Heart left ventricle (tissue), 16 donors: ENCODE measurements at regions not wholly inside any gene's neighbourhood (a gene's known extent, or its start where the extent isn't known, plus 50 kb on each side); places are given as distances from the start of the nearest gene placed in this dataset.
A peak's percentile ranks its signal among the peaks of the same experiment; 100 is the strongest.

ENCODE experiments used
- ATAC-seq, 4 donors: fragments of 200-7000 bp; cut with Tn5 transposase; one replicate each; pipeline ENCODE4 v1.9.1; 2020 to 2022; ENCODE audit warnings: moderate library complexity in 4 of 4, mild to moderate bottlenecking in 3 of 4, moderate number of reproducible peaks in 1 of 4
- DNase-seq, 5 donors: peaks; one replicate each; pipeline ENCODE4 v3.0.0-alpha.2; 2020
- H3K27ac ChIP-seq, 12 donors: fragments of 200-600 bp; sonication (generic) in 4 of 12; one replicate each; pipeline versions ENCODE4 v1.5.0 to v1.8.0; 2016 to 2022; ENCODE audit warnings: mild to moderate bottlenecking in 2 of 12
- H3K27me3 ChIP-seq, 9 donors: fragments of 200-600 bp; sonication (generic) in 2 of 9; one replicate each; pipeline versions ENCODE4 v1.5.1 to v1.8.0; 2016 to 2022; ENCODE audit warnings: mild to moderate bottlenecking in 3 of 9
- H3K36me3 ChIP-seq, 9 donors: fragments of 200-600 bp; sonication (generic) in 2 of 9; one replicate each; pipeline versions ENCODE4 v1.5.0 to v1.8.0; 2018 to 2022; ENCODE audit warnings: mild to moderate bottlenecking in 2 of 9
- H3K4me1 ChIP-seq, 12 donors: fragments of 200-600 bp; sonication (generic) in 4 of 12; one replicate each; pipeline versions ENCODE4 v1.5.0 to v1.8.0; 2016 to 2022; ENCODE audit warnings: mild to moderate bottlenecking in 3 of 12
- H3K4me3 ChIP-seq, 12 donors: fragments of 200-600 bp; sonication (generic) in 4 of 12; one replicate each; pipeline versions ENCODE4 v1.5.0 to v1.8.0; 2017 to 2022; ENCODE audit warnings: mild to moderate bottlenecking in 9 of 12, moderate library complexity in 4 of 12
- H3K9me3 ChIP-seq, 12 donors: fragments of 200-600 bp; sonication (generic) in 4 of 12; one replicate each; pipeline versions ENCODE4 v1.5.0 to v1.8.0; 2016 to 2022; ENCODE audit warnings: mild to moderate bottlenecking in 1 of 12
- POLR2A ChIP-seq, 2 donors: fragments of 450-650 bp; IDR thresholded peaks; one replicate each; pipeline ENCODE4 v1.6.1; 2017; ENCODE audit warnings: antibody characterized with exemption in 2 of 2, mild to moderate bottlenecking in 2 of 2, moderate library complexity in 2 of 2
- WGBS, 4 donors: extraction: QIAGEN DNeasy Blood & Tissue Kit in 2 of 4; methylation state at CpG; one replicate each; pipeline versions ENCODE4 v1.1.5 to v1.1.7; 2013 to 2018; 5-methylcytosine and 5-hydroxymethylcytosine counted together
- intact Hi-C, 10 donors: fragments of 100-400 bp; cut with DNase I; formaldehyde crosslinking; loops; one replicate each; pipeline versions ENCODE4 v1.11.1 to v1.14.2; 2022
- TF ChIP-seq, protein P1 (sequence below), 12 donors: fragments of 200-600 bp; sonication (generic) in 4 of 12; IDR thresholded peaks; one replicate each; pipeline versions ENCODE4 v1.5.0 to v1.8.0; 2018 to 2022; ENCODE audit warnings: antibody characterized with exemption in 12 of 12, mild to moderate bottlenecking in 5 of 12
- donor health status: ischemic (EF 13 %, LVEDD 7.1; RV severe dilation, severe dysfunction).
- donor health status: healthy with polysubstance abuse.
- donor health status: DM: no; HTN: yes; CAD: no.
- donor health status: DM: no; HTN: no; CAD: no.
- donor health status: ischemic (EF 25% LVEDD 6.9; RV normal size, moderate dysfunction).
- donor health status: ischemic (EF 25% LVEDD 5.7; RV mildly dilated, moderate dysfunction).
- donor health status: healthy.
- donor health status: DM: yes; HTN: yes; CAD: no.
- donor health status: ischemic (EF 35%, LVEDD 5.7; RV mildly dilated, moderate dysfunction).
- donor health status: nonischemic (EF 11% LVEDD 7.7; RV severe dilation, severe dysfunction).
- donor health status: DM: yes; HTN: yes; CAD: no.
- donor health status: PGD.
- donor health status: ischemic (EF 29% LVEDD 5.4; RV normal size, mild dysfunction).
- donor health status: nonischemic (EF 23%, LVEDD 6.1; RV moderate dilation, normal function).

DNA sequence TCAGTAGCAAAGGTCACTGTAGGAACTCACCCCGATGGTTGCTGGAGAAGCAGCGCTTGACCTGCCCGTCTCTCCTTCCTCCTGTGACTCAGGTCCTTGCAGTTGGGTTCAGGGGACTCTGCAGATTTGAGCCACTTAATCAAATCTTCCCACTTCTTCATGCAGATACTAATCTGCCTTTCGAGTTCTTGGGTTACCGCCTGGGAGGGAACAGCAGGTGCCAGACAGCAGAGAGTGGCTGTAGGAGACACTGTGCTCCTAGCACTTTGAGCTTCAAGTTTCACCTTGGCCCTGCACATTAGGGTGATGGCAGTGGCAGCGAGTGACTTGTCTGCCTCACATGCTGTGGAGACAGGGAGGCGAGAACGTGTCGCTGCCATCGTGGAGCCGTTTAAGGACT is 478.3 kb downstream of the PSAT1 start:
- Histone ChIP-seq H3K27ac (no peak overlapping the region), H3K36me3 (no peaks in the 10 kb centered on the region), H3K4me3 (no peak overlapping the region), H3K4me1 (peaks cover 0 to 14% (median 0%) of the 10 kb centered on the region in 12 donors), H3K9me3 (no peaks in the 10 kb centered on the region), H3K27me3 (no peaks in the 10 kb centered on the region)
- WGBS, 4 donors, result 51 to 59% (median 57%) methylated on average over 10 to 11 of the region's 11 CpGs
- TF ChIP-seq POLR2A (IDR thresholded peaks at IDR 0.05), result no peak
- TF ChIP-seq, protein P1, sequence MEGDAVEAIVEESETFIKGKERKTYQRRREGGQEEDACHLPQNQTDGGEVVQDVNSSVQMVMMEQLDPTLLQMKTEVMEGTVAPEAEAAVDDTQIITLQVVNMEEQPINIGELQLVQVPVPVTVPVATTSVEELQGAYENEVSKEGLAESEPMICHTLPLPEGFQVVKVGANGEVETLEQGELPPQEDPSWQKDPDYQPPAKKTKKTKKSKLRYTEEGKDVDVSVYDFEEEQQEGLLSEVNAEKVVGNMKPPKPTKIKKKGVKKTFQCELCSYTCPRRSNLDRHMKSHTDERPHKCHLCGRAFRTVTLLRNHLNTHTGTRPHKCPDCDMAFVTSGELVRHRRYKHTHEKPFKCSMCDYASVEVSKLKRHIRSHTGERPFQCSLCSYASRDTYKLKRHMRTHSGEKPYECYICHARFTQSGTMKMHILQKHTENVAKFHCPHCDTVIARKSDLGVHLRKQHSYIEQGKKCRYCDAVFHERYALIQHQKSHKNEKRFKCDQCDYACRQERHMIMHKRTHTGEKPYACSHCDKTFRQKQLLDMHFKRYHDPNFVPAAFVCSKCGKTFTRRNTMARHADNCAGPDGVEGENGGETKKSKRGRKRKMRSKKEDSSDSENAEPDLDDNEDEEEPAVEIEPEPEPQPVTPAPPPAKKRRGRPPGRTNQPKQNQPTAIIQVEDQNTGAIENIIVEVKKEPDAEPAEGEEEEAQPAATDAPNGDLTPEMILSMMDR (IDR thresholded peaks at IDR 0.05), result no peak
- DNase-seq, result no peak
- no peak for ATAC-seq
- intact Hi-C loops, result no loop called here

GRCh38 chr9:78775696-78776295 is 478.9 kb downstream of the PSAT1 start:
- Histone ChIP-seq H3K4me3 (no peak overlapping the region), H3K27ac (peak overlapping the region in 1 of 12 donors; percentile 45), H3K36me3 (no peaks in the 10 kb centered on the region), H3K9me3 (no peaks in the 10 kb centered on the region), H3K4me1 (peaks cover 0 to 14% (median 0%) of the 10 kb centered on the region in 12 donors), H3K27me3 (no peaks in the 10 kb centered on the region)
- no peak for ATAC-seq
- no peak for TF ChIP-seq POLR2A (IDR thresholded peaks at IDR 0.05)
- TF ChIP-seq, protein P1 (IDR thresholded peaks at IDR 0.05), result no peak
- WGBS, 4 donors, result 71 to 81% (median 79%) methylated on average over 3 of the region's 3 CpGs
- no peak for DNase-seq
- intact Hi-C loops, result no loop called here

- H3K27me3 ChIP-seq, result no peaks in the 10 kb centered on the region
- DNase-seq (no peak), ATAC-seq (no peak)
- WGBS, 4 donors, result 74 to 77% (median 75%) methylated on average over 4 of the region's 4 CpGs
- no peak overlapping the region for H3K4me3 ChIP-seq
- intact Hi-C loops, result no loop called here
- H3K4me1 ChIP-seq, result peaks cover 0 to 14% (median 0%) of the 10 kb centered on the region in 12 donors
- peak overlapping the region in 1 of 12 donors; percentile 20 for H3K27ac ChIP-seq
- no peaks in the 10 kb centered on the region for H3K9me3 ChIP-seq
- no peak for TF ChIP-seq POLR2A (IDR thresholded peaks at IDR 0.05)
- TF ChIP-seq, protein P1 (IDR thresholded peaks at IDR 0.05), result no peak
- H3K36me3 ChIP-seq, result no peaks in the 10 kb centered on the region
Observed at GRCh38 chr9:78777747-78778146, 480.8 kb downstream of the PSAT1 start.

- no peak overlapping the region for H3K4me3 ChIP-seq
- ATAC-seq (no peak), DNase-seq (no peak)
- no peaks in the 10 kb centered on the region for H3K9me3 ChIP-seq
- no peaks in the 10 kb centered on the region for H3K27me3 ChIP-seq
- WGBS, 4 donors, result 42 to 54% (median 45%) methylated on average over 3 of the region's 3 CpGs
- H3K36me3 ChIP-seq, result no peaks in the 10 kb centered on the region
- peaks cover 0 to 14% (median 0%) of the 10 kb centered on the region in 12 donors for H3K4me1 ChIP-seq
- H3K27ac ChIP-seq, result peak overlapping the region in 1 of 12 donors; percentile 20
- TF ChIP-seq POLR2A (IDR thresholded peaks at IDR 0.05), result no peak
- TF ChIP-seq, protein P1 (IDR thresholded peaks at IDR 0.05), result no peak
- intact Hi-C loops, result no loop called here
Observed at GRCh38 chr9:78778318-78778717, 481.4 kb downstream of the PSAT1 start.
